ENCODE measurements at regions not wholly inside any gene's neighbourhood (a gene's known extent, or its start where the extent isn't known, plus 50 kb on each side); places are given as distances from the start of the nearest gene placed in this dataset.

DNA sequence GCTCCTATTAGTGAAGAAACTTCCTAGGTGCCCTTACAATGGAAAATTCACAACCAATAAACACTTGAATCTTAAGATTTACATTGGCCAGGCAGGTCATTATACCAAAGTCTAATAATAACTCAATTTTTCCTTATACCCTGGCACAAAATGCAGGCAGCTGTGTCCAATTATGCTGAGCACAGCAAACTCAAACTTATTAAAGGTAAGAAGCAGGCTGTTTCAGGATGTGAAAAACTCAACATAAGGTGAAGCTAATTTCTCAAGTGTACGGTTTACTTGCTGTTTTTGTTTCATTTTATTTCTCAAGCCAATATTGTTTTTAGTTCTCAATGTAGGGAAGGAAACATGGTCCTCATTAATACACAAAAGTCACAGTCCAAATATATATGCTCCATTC is 405.1 kb downstream of the KCTD16 start:
- Histone ChIP-seq H3K9me3 (ENCODE audit: control insufficient read depth, insufficient read depth, low read depth, low read length) (no peaks in the 10 kb centered on the region), H3K27me3 (ENCODE audit: control insufficient read depth, insufficient read depth, low read length) (no peaks in the 10 kb centered on the region), H3K36me3 (ENCODE audit: control insufficient read depth, insufficient read depth, low read length) (no peaks in the 10 kb centered on the region), H3K4me1 (ENCODE audit: control insufficient read depth, insufficient read depth, low read length) (no peaks in the 10 kb centered on the region), H3K27ac (ENCODE audit: low read length) (no peak overlapping the region), H3K4me3 (ENCODE audit: low read depth in 2 of 2, low read length in 2 of 2) (no peak overlapping the region)
- intact Hi-C loops (cut with micrococcal nuclease; ENCODE audit: unreplicated experiment) (no loop called here), in situ Hi-C loops (cut with HindIII; ENCODE audit: low pct_unique_long_range_greater_than_20kb, low sequenced_read_pairs) (no loop called here)
- ChIA-PET CTCF (no interaction called here), POLR2A (no interaction called here)
- TF ChIP-seq CTCF (IDR thresholded peaks at IDR 0.05) (no peak), TCF7L2 (IDR thresholded peaks at IDR 0.05; ENCODE audit: low read depth, low read length) (no peak), SIN3A (IDR thresholded peaks at IDR 0.05; ENCODE audit: borderline replicate concordance, insufficient read depth, low read depth, low read length) (no peak), POLR2AphosphoS5 (IDR thresholded peaks at IDR 0.05; ENCODE audit: low read depth, low read length) (no peak)
- TF ChIP-seq, protein P1, sequence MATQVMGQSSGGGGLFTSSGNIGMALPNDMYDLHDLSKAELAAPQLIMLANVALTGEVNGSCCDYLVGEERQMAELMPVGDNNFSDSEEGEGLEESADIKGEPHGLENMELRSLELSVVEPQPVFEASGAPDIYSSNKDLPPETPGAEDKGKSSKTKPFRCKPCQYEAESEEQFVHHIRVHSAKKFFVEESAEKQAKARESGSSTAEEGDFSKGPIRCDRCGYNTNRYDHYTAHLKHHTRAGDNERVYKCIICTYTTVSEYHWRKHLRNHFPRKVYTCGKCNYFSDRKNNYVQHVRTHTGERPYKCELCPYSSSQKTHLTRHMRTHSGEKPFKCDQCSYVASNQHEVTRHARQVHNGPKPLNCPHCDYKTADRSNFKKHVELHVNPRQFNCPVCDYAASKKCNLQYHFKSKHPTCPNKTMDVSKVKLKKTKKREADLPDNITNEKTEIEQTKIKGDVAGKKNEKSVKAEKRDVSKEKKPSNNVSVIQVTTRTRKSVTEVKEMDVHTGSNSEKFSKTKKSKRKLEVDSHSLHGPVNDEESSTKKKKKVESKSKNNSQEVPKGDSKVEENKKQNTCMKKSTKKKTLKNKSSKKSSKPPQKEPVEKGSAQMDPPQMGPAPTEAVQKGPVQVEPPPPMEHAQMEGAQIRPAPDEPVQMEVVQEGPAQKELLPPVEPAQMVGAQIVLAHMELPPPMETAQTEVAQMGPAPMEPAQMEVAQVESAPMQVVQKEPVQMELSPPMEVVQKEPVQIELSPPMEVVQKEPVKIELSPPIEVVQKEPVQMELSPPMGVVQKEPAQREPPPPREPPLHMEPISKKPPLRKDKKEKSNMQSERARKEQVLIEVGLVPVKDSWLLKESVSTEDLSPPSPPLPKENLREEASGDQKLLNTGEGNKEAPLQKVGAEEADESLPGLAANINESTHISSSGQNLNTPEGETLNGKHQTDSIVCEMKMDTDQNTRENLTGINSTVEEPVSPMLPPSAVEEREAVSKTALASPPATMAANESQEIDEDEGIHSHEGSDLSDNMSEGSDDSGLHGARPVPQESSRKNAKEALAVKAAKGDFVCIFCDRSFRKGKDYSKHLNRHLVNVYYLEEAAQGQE (IDR thresholded peaks at IDR 0.05; ENCODE audit: insufficient read depth in 1 of 2, low read depth in 2 of 2, low read length in 1 of 2), result no peak
- ATAC-seq, result no peak
- no peak for DNase-seq (ENCODE audit: low read depth, low spot score)
- BruUV-seq (replicated peaks), result no TSS peak

DNA sequence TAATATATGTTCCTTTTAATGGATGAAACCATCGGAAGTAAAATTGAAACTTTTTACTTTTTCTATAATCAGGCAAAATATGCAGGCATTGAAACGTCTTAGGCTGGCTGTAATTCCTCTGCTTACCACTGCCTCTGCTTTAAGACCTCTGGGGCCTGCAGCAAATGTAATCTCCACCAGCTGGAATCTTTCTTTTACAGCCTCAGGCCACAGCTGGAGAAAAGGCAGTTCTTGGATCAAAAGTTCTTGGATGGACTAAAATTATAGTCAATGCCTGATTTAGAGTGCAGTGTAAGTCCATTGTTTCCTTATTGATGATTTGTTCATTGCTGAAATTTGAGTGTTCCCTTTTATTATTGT is 396.7 kb downstream of the KCTD16 start:
- ChIA-PET POLR2A (no interaction called here), CTCF (no interaction called here)
- no TSS peak for BruUV-seq (replicated peaks)
- H3K27me3 ChIP-seq (ENCODE audit: control insufficient read depth, insufficient read depth, low read length), result no peaks in the 10 kb centered on the region
- intact Hi-C loops (cut with micrococcal nuclease; ENCODE audit: unreplicated experiment), result no loop called here
- TF ChIP-seq CTCF (IDR thresholded peaks at IDR 0.05) (no peak), POLR2AphosphoS5 (IDR thresholded peaks at IDR 0.05; ENCODE audit: low read depth, low read length) (no peak)
- TF ChIP-seq, protein P1 (IDR thresholded peaks at IDR 0.05; ENCODE audit: insufficient read depth in 1 of 2, low read depth in 2 of 2, low read length in 1 of 2), result no peak
- DNase-seq (ENCODE audit: low read depth, low spot score), result no peak
- no peak overlapping the region for H3K27ac ChIP-seq (ENCODE audit: low read length)
- H3K4me1 ChIP-seq (ENCODE audit: control insufficient read depth, insufficient read depth, low read length), result no peaks in the 10 kb centered on the region
- in situ Hi-C loops (cut with HindIII; ENCODE audit: low pct_unique_long_range_greater_than_20kb, low sequenced_read_pairs), result no loop called here
- H3K4me3 ChIP-seq (ENCODE audit: low read depth in 2 of 2, low read length in 2 of 2), result no peak overlapping the region
- no peaks in the 10 kb centered on the region; the same call in 1 of the 2 replicates for H3K36me3 ChIP-seq (ENCODE audit: control insufficient read depth, insufficient read depth, low read length)
- H3K9me3 ChIP-seq (ENCODE audit: control insufficient read depth, insufficient read depth, low read depth, low read length), result no peaks in the 10 kb centered on the region
- ATAC-seq, result no peak
